DOHH2 (cell line): ENCODE measurements at regions not wholly inside any gene's neighbourhood (a gene's known extent, or its start where the extent isn't known, plus 50 kb on each side); places are given as distances from the start of the nearest gene placed in this dataset.

Experiments used
- CTCF ChIP-seq: fragments of 200-600 bp; sonication (generic); IDR thresholded peaks from one replicate; pipeline ENCODE4 v1.5.1; 2014; ENCODE audit warnings: antibody characterized with exemption, mild to moderate bottlenecking, low read depth, low read length; ENCODE audit not compliant: poor library complexity, severe bottlenecking
- EZH2phosphoT487 ChIP-seq: fragments of 200-600 bp; sonication (generic); IDR thresholded peaks from 2 replicates; pipeline ENCODE4 v1.6.1; 2017; ENCODE audit warnings: borderline replicate concordance, mild to moderate bottlenecking, antibody characterized with exemption, low read length, moderate library complexity, mixed read lengths

GRCh38 chr7:45500257-45500656, 73.9 kb upstream of the ADCY1 start:
- TF ChIP-seq CTCF: no peak
- TF ChIP-seq EZH2phosphoT487: no peak
